NCI-H2107 treated with DMSO at 0.1 percent for 48 hours (cell line): ENCODE measurements at regions not wholly inside any gene's neighbourhood (a gene's known extent, or its start where the extent isn't known, plus 50 kb on each side); places are given as distances from the start of the nearest gene placed in this dataset.

ENCODE experiments used
- DNase-seq: peaks from one replicate; lab custom pipeline; 2025; ENCODE audit not compliant: unreplicated experiment; lab: John Stamatoyannopoulos, UW

- no peak for DNase-seq
Measured at GRCh38 chr2:107202962-107203591, 317.1 kb upstream of the ST6GAL2 start.

- DNase-seq, result no peak
Measured at GRCh38 chr2:107215401-107216350, 329.7 kb upstream of the ST6GAL2 start.

DNA sequence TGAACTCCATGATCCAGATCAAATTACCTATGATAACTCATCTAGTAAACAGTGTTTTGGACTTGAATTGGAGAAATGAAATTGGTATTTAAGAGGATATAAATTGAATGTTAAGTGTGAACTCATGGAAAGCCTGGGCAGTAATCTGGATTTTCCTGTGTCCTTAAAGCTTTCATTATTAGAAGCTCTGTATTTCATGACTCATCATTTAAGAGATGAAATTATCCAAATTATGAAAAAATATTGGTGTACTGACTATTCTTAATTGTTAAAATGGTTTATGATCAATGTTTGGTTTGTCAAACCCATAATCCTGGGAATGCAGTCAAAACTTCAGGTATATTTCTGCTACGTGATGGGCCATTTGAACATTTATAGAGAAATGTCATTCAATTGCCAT is 332.2 kb upstream of the ST6GAL2 start:
- DNase-seq, result no peak

GRCh38 chr2:107222466-107222865 is 336.5 kb upstream of the ST6GAL2 start:
- no peak for DNase-seq

GRCh38 chr2:107235491-107236254 is 349.7 kb upstream of the ST6GAL2 start:
- no peak for DNase-seq

DNA sequence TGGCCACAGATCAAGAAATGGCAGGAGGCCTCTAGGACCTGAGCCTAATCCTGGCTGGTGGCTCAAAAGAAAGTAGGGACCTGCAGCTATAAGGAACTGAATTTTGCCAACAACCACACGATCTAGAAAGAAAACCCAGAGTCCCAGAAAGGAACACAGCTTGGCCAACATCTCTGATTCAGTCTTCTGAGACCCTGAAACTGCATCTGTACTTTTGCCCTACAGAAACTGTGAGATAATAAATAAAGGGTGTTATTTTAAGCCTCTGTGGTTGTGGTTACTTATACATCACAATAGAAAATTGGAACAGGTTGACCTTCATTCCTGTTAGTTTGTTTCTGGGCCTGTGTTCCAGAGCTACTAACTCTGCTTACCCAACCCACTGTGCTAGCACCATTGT is 356.8 kb upstream of the ST6GAL2 start:
- no peak for DNase-seq

DNA sequence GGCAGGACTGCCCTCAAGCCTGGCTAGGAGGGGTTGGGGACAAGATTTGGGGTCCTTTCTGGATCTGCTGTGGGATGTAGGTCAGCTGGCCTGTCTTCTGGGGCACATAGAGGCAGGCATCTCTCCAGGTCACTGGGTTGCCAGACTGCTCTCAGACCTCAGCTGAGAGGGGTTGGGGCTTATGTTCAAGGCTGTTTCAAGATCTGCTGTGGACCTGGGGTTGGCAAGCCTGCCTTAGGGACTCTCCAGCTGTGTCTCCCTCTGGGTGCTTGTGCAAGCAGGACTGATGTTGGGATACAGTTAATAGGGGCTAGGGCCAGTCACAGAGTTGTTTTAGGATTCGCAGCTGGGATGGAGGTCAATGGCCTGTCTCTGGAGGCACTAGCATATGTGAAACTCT is 363.0 kb upstream of the ST6GAL2 start:
- no peak for DNase-seq

GRCh38 chr2:107255744-107256143 is 369.8 kb upstream of the ST6GAL2 start:
- DNase-seq, result no peak

DNA sequence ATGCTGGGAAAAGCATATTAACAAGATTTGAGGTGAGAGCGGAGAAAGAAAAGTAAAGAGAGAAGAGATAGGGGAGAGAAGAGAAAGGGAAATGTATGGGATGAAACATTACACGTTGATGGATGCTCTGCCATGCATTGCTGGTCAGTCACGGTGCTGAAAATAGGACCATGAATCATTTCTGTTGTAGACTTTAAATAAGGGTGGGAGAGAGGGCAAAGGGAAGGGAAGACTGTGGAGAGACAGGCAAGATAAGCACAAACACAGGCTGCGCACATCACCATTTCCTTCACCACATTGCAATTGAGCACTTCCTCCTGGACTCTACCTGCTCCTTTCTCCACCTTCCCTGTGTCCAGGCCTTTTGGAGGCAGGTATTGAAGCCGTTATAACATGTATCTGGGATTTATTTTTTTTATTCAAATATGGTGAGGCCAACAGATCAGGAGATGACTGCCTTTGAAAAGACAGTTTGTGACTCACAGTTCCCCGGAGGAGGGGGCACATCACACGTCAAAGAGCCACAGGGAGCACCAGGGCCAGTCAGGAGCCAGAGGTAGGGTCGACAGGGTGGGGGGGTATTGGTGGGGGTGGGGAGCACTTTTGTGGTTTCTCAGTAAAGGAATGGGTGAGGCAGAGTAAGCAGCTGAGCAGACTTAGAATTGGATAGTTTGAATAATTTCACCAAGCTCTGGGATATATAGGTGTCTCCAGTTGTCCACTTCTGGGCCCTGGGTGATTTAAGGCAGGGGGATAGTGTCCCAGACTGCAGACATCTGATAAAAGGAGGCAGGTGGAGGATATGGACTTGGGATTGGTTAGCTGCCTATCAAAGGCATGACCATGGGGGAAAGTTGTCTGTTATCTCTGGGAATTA is 372.8 kb upstream of the ST6GAL2 start:
- DNase-seq, result no peak

GRCh38 chr2:107259408-107260195 is 373.6 kb upstream of the ST6GAL2 start:
- DNase-seq, result no peak

GRCh38 chr2:107263628-107264027 is 377.7 kb upstream of the ST6GAL2 start:
- DNase-seq, result no peak

DNA sequence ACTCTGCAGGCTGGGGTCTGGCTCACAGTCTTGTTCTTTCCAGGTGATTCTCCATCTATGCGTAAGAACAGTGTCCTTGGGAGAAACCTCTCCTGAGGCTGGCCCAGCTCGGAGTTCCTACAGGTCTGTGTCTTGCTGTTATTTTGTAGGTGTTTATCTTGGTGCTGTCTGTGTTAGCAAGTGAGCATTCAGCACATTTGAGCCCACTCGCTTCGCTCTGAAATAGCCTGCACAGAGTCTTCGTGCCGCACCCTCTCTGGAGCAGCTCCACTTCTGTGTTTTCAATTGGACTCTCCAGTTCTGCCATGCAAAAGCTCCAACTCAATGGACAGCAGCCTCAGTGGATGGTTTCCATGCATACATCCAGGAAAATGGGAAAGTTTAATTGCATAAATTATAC is 378.2 kb upstream of the ST6GAL2 start:
- DNase-seq, result no peak

- no peak for DNase-seq
Measured at GRCh38 chr2:107266555-107266954, 380.6 kb upstream of the ST6GAL2 start.

DNA sequence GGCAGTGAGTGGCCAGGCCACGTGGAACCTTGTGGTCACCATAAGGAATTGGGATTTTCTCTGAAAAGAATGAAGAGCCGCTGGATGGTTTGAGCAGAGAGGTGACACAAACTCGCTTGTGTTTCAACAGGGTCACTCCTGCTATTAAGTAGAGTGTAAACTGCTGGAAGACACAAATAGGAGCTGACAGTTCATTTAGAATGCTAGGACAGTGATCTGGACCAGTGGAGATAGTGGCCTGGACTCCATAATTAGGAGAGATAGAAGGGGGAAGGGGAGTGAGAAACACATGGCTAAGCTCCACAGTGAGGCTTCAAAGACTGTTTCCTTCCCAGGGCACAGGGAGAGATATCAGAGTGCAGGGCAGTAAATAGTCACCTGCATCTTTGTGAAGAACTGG is 381.1 kb upstream of the ST6GAL2 start:
- no peak for DNase-seq

- no peak for DNase-seq
Measured at GRCh38 chr2:107276034-107276433, 390.1 kb upstream of the ST6GAL2 start.

DNA sequence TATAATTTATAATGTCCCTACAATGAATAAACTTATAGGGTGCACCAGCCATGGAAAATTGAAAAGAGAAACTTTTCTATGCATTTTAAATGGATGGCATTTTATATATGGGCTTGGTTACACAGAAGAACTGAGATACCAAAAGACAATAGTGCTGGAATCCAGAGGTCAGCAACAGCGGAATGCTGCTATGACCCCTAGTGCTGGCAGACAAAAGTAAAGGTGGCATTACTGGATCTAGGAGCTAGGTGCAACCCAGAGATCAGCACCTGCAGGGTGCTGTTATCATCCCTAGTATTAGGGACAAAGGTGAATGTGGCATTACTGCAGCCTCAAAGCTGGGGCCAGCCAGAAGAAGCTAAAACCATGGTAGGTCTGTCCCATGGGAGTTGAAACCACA is 392.7 kb upstream of the ST6GAL2 start:
- no peak for DNase-seq

GRCh38 chr2:107281637-107282036 is 395.7 kb upstream of the ST6GAL2 start:
- DNase-seq, result no peak

GRCh38 chr2:107282135-107282534 is 396.2 kb upstream of the ST6GAL2 start:
- no peak for DNase-seq

- no peak for DNase-seq
Measured at GRCh38 chr2:107285621-107286299, 399.8 kb upstream of the ST6GAL2 start.
